H54 (cell line): ENCODE measurements at regions not wholly inside any gene's neighbourhood (a gene's known extent, or its start where the extent isn't known, plus 50 kb on each side); places are given as distances from the start of the nearest gene placed in this dataset.
"Not testable (repeated sequence)": the region's sequence is repeated elsewhere in the genome, so short reads cannot be mapped to it uniquely, and the experiment has no call there.

Experiments used
- DNase-seq: peaks from one replicate; pipeline ENCODE4 v3.0.0; 2011; ENCODE audit warnings: low spot score, mixed read lengths; ENCODE audit not compliant: insufficient read length
- FAIRE-seq: peaks from 3 replicates; lab custom pipeline; 2011; peaks lifted over from hg19 to GRCh38; lab: Jason Lieb, UNC
- POLR2A ChIP-seq: IDR thresholded peaks from 2 replicates; pipeline ENCODE4 v1.6.1; 2011; ENCODE audit warnings: low read depth, mild to moderate bottlenecking, low read length

- TF ChIP-seq POLR2A: no peak
- no peak for DNase-seq
- no peak for FAIRE-seq
Observed at GRCh38 chr4:123671636-123672404, 275.2 kb downstream of the SPRY1 start.

GRCh38 chr4:123672987-123673386 lies 276.4 kb downstream of the SPRY1 start:
- no peak for TF ChIP-seq POLR2A
- DNase-seq (no peak), FAIRE-seq (no peak)

GRCh38 chr4:123673971-123674370 lies 277.4 kb downstream of the SPRY1 start:
- TF ChIP-seq POLR2A: no peak
- no peak for DNase-seq
- no peak for FAIRE-seq

- TF ChIP-seq POLR2A: no peak
- no peak for DNase-seq
- FAIRE-seq: no peak
Observed at GRCh38 chr4:123674762-123675465, 278.3 kb downstream of the SPRY1 start.

GRCh38 chr4:123675567-123675966 lies 279.0 kb downstream of the SPRY1 start:
- TF ChIP-seq POLR2A: no peak
- FAIRE-seq (no peak), DNase-seq (no peak)

- DNase-seq: no peak
- FAIRE-seq: no peak
- no peak for TF ChIP-seq POLR2A
Observed at GRCh38 chr4:123676071-123676889, 279.7 kb downstream of the SPRY1 start.

- DNase-seq: no peak
- no peak for TF ChIP-seq POLR2A
- no peak for FAIRE-seq
Observed at GRCh38 chr4:123676890-123677229, 280.3 kb downstream of the SPRY1 start.

- FAIRE-seq: no peak
- no peak for TF ChIP-seq POLR2A
- DNase-seq: no peak
Observed at GRCh38 chr4:123682931-123683330, 286.3 kb downstream of the SPRY1 start.

- not testable (repeated sequence) for DNase-seq, FAIRE-seq
Observed at GRCh38 chr4:123684937-123685336, 288.3 kb downstream of the SPRY1 start.

- FAIRE-seq, DNase-seq: not testable (repeated sequence)
Observed at GRCh38 chr4:123695531-123695930, 298.9 kb downstream of the SPRY1 start.

- DNase-seq (no peak), FAIRE-seq (no peak)
- TF ChIP-seq POLR2A: no peak
Observed at GRCh38 chr4:123696687-123697086, 300.1 kb downstream of the SPRY1 start.

GRCh38 chr4:123698556-123698955 lies 302.0 kb downstream of the SPRY1 start:
- no peak for TF ChIP-seq POLR2A
- FAIRE-seq (no peak), DNase-seq (no peak)

GRCh38 chr4:123699880-123700771 lies 303.5 kb downstream of the SPRY1 start:
- FAIRE-seq (peak; percentile 36), DNase-seq (no peak)
- TF ChIP-seq POLR2A: no peak
